ENCODE measurements at regions not wholly inside any gene's neighbourhood (a gene's known extent, or its start where the extent isn't known, plus 50 kb on each side); places are given as distances from the start of the nearest gene placed in this dataset.

GRCh38 chr3:150104564-150104963, 133.9 kb upstream of the PFN2 start:
- Histone ChIP-seq H2BK15ac (ENCODE audit: low read length) (no peak overlapping the region), H2BK12ac (ENCODE audit: low read length) (no peak overlapping the region), H3K27me3 (ENCODE audit: control insufficient read depth in 3 of 3, insufficient read depth in 3 of 3, low read depth in 1 of 3, low read length in 3 of 3) (no peaks in the 10 kb centered on the region), H3K4me1 (ENCODE audit: control insufficient read depth in 2 of 2, insufficient read depth in 1 of 2, low read depth in 1 of 2, low read length in 2 of 2) (peaks cover 16 to 31% of the 10 kb centered on the region in 2 donors), H3K79me1 (ENCODE audit: low read depth, low read length) (no peaks in the 10 kb centered on the region), H3K4ac (ENCODE audit: low read length) (no peak overlapping the region), H3K36me3 (replicated peaks in 1 of 2; ENCODE audit: control insufficient read depth in 2 of 2, insufficient read depth in 2 of 2, low read length in 2 of 2) (no peaks in the 10 kb centered on the region), H3K14ac (ENCODE audit: low read length) (no peak overlapping the region), H3K9ac (ENCODE audit: low read depth, low read length, poor library complexity) (no peak overlapping the region), H2AK5ac (ENCODE audit: low read depth, low read length) (no peak overlapping the region), H3K4me3 (ENCODE audit: low read length in 2 of 2) (no peak overlapping the region), H3K9me3 (replicated peaks in 1 of 2; ENCODE audit: control insufficient read depth in 2 of 2, insufficient read depth in 1 of 2, low read depth in 1 of 2, low read length in 2 of 2) (no peaks in the 10 kb centered on the region), H2BK120ac (ENCODE audit: low read depth, low read length) (no peak overlapping the region), H2AFZ (ENCODE audit: low read length) (no peak overlapping the region), H2BK5ac (ENCODE audit: low read length) (no peak overlapping the region), H4K91ac (ENCODE audit: low read depth, low read length, poor library complexity) (no peak overlapping the region), H3K4me2 (ENCODE audit: insufficient read depth, low read length, poor library complexity, severe bottlenecking) (no peak overlapping the region), H3K18ac (ENCODE audit: low read length) (no peak overlapping the region), H3K23ac (ENCODE audit: low read depth, low read length, poor library complexity) (no peak overlapping the region), H4K8ac (ENCODE audit: low read depth, low read length) (no peak overlapping the region), H3K27ac (replicated peaks; ENCODE audit: low read length) (no peak overlapping the region)
- no CpG with 5 or more reads among the region's 3 CpGs for WGBS, 2 donors (ENCODE audit: extremely low coverage in 2 of 2, insufficient read length in 2 of 2, insufficient replicate concordance in 1 of 2)
- no peak for DNase-seq (ENCODE audit: low spot score)

GRCh38 chr3:150101016-150101415, 130.3 kb upstream of the PFN2 start:
- H3K27ac ChIP-seq (replicated peaks; ENCODE audit: low read length): no peak overlapping the region
- no peaks in the 10 kb centered on the region for H3K79me1 ChIP-seq (ENCODE audit: low read depth, low read length)
- no peak overlapping the region for H2BK15ac ChIP-seq (ENCODE audit: low read length)
- H3K4me1 ChIP-seq (ENCODE audit: control insufficient read depth in 2 of 2, insufficient read depth in 1 of 2, low read depth in 1 of 2, low read length in 2 of 2): peaks cover 9 to 19% of the 10 kb centered on the region in 2 donors
- H3K9ac ChIP-seq (ENCODE audit: low read depth, low read length, poor library complexity): no peak overlapping the region
- H4K91ac ChIP-seq (ENCODE audit: low read depth, low read length, poor library complexity): no peak overlapping the region
- H3K4ac ChIP-seq (ENCODE audit: low read length): no peak overlapping the region
- H2BK120ac ChIP-seq (ENCODE audit: low read depth, low read length): no peak overlapping the region
- no peak overlapping the region for H3K4me3 ChIP-seq (ENCODE audit: low read length in 2 of 2)
- no peak overlapping the region for H3K23ac ChIP-seq (ENCODE audit: low read depth, low read length, poor library complexity)
- no peak overlapping the region for H2BK5ac ChIP-seq (ENCODE audit: low read length)
- H2BK12ac ChIP-seq (ENCODE audit: low read length): no peak overlapping the region
- no peak for DNase-seq (ENCODE audit: low spot score)
- no peak overlapping the region for H3K14ac ChIP-seq (ENCODE audit: low read length)
- no peak overlapping the region for H4K8ac ChIP-seq (ENCODE audit: low read depth, low read length)
- H3K18ac ChIP-seq (ENCODE audit: low read length): no peak overlapping the region
- no peak overlapping the region for H3K4me2 ChIP-seq (ENCODE audit: insufficient read depth, low read length, poor library complexity, severe bottlenecking)
- no peaks in the 10 kb centered on the region for H3K9me3 ChIP-seq (replicated peaks in 1 of 2; ENCODE audit: control insufficient read depth in 2 of 2, insufficient read depth in 1 of 2, low read depth in 1 of 2, low read length in 2 of 2)
- H3K36me3 ChIP-seq (replicated peaks in 1 of 2; ENCODE audit: control insufficient read depth in 2 of 2, insufficient read depth in 2 of 2, low read length in 2 of 2): no peaks in the 10 kb centered on the region
- H2AK5ac ChIP-seq (ENCODE audit: low read depth, low read length): no peak overlapping the region
- no peak overlapping the region for H2AFZ ChIP-seq (ENCODE audit: low read length)
- H3K27me3 ChIP-seq (ENCODE audit: control insufficient read depth in 3 of 3, insufficient read depth in 3 of 3, low read depth in 1 of 3, low read length in 3 of 3): no peaks in the 10 kb centered on the region
- WGBS, 2 donors (ENCODE audit: extremely low coverage in 2 of 2, insufficient read length in 2 of 2, insufficient replicate concordance in 1 of 2): no CpG with 5 or more reads among the region's 1 CpG

DNA sequence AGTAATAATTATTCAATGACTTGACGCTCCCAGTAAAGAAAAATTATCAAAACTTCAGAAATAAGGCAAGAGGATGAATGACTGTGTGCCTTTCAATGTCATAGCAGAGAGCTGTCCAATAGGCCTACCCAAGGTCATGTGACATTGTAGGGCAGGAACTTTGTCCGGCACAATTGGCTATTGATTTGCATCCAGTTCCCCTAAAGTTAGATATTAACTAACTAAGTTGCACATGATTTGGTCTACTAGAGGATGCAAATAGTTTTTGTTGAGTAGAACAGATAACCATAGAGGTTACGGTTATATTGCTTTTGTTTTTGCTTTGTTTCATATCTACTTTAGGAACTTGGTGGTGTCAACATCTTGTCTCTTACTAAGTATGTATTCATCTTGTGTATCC, 127.9 kb upstream of the PFN2 start:
- Histone ChIP-seq H4K91ac (ENCODE audit: low read depth, low read length, poor library complexity) (no peak overlapping the region), H3K36me3 (replicated peaks in 1 of 2; ENCODE audit: control insufficient read depth in 2 of 2, insufficient read depth in 2 of 2, low read length in 2 of 2) (no peaks in the 10 kb centered on the region), H3K27me3 (ENCODE audit: control insufficient read depth in 3 of 3, insufficient read depth in 3 of 3, low read depth in 1 of 3, low read length in 3 of 3) (no peaks in the 10 kb centered on the region), H3K14ac (ENCODE audit: low read length) (no peak overlapping the region), H2BK12ac (ENCODE audit: low read length) (no peak overlapping the region), H3K4ac (ENCODE audit: low read length) (no peak overlapping the region), H2AFZ (ENCODE audit: low read length) (no peak overlapping the region), H4K8ac (ENCODE audit: low read depth, low read length) (no peak overlapping the region), H3K23ac (ENCODE audit: low read depth, low read length, poor library complexity) (no peak overlapping the region), H3K18ac (ENCODE audit: low read length) (no peak overlapping the region), H3K9ac (ENCODE audit: low read depth, low read length, poor library complexity) (no peak overlapping the region), H2BK120ac (ENCODE audit: low read depth, low read length) (no peak overlapping the region), H2BK15ac (ENCODE audit: low read length) (no peak overlapping the region), H3K27ac (replicated peaks; ENCODE audit: low read length) (no peak overlapping the region), H3K9me3 (replicated peaks in 1 of 2; ENCODE audit: control insufficient read depth in 2 of 2, insufficient read depth in 1 of 2, low read depth in 1 of 2, low read length in 2 of 2) (no peaks in the 10 kb centered on the region), H3K4me1 (ENCODE audit: control insufficient read depth in 2 of 2, insufficient read depth in 1 of 2, low read depth in 1 of 2, low read length in 2 of 2) (peaks cover 3 to 15% of the 10 kb centered on the region in 2 donors), H3K4me3 (ENCODE audit: low read length in 2 of 2) (no peak overlapping the region), H2AK5ac (ENCODE audit: low read depth, low read length) (no peak overlapping the region), H3K4me2 (ENCODE audit: insufficient read depth, low read length, poor library complexity, severe bottlenecking) (no peak overlapping the region), H2BK5ac (ENCODE audit: low read length) (no peak overlapping the region), H3K79me1 (ENCODE audit: low read depth, low read length) (no peaks in the 10 kb centered on the region)
- no peak for DNase-seq (ENCODE audit: low spot score)
- no CpG with 5 or more reads among the region's 3 CpGs for WGBS, 2 donors (ENCODE audit: extremely low coverage in 2 of 2, insufficient read length in 2 of 2, insufficient replicate concordance in 1 of 2)

DNA sequence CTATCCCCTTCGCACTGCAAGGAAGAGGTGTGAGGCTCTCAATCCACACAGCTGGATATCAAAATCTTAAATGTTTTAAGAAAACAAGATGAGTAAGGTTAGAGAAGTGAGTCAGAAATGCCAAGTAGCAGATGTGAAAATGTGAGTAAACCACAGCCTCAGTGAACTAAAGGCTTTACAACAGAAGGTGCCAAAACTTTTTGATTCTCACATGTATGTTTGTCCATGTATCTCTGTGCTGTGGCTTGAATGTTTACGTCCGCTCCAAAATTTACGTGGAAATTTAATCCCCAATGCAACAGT, 126.8 kb upstream of the PFN2 start:
- Histone ChIP-seq H3K36me3 (replicated peaks in 1 of 2; ENCODE audit: control insufficient read depth in 2 of 2, insufficient read depth in 2 of 2, low read length in 2 of 2) (no peaks in the 10 kb centered on the region), H3K9ac (ENCODE audit: low read depth, low read length, poor library complexity) (no peak overlapping the region), H4K8ac (ENCODE audit: low read depth, low read length) (no peak overlapping the region), H2AK5ac (ENCODE audit: low read depth, low read length) (no peak overlapping the region), H3K4me2 (ENCODE audit: insufficient read depth, low read length, poor library complexity, severe bottlenecking) (no peak overlapping the region), H2BK120ac (ENCODE audit: low read depth, low read length) (no peak overlapping the region), H3K9me3 (replicated peaks in 1 of 2; ENCODE audit: control insufficient read depth in 2 of 2, insufficient read depth in 1 of 2, low read depth in 1 of 2, low read length in 2 of 2) (no peaks in the 10 kb centered on the region), H3K14ac (ENCODE audit: low read length) (no peak overlapping the region), H3K18ac (ENCODE audit: low read length) (no peak overlapping the region), H2BK5ac (ENCODE audit: low read length) (no peak overlapping the region), H2BK12ac (ENCODE audit: low read length) (no peak overlapping the region), H3K4ac (ENCODE audit: low read length) (no peak overlapping the region), H3K27me3 (ENCODE audit: control insufficient read depth in 3 of 3, insufficient read depth in 3 of 3, low read depth in 1 of 3, low read length in 3 of 3) (no peaks in the 10 kb centered on the region), H3K4me3 (ENCODE audit: low read length in 2 of 2) (no peak overlapping the region), H4K91ac (ENCODE audit: low read depth, low read length, poor library complexity) (no peak overlapping the region), H2BK15ac (ENCODE audit: low read length) (no peak overlapping the region), H3K79me1 (ENCODE audit: low read depth, low read length) (no peaks in the 10 kb centered on the region), H3K23ac (ENCODE audit: low read depth, low read length, poor library complexity) (no peak overlapping the region), H3K4me1 (ENCODE audit: control insufficient read depth in 2 of 2, insufficient read depth in 1 of 2, low read depth in 1 of 2, low read length in 2 of 2) (peaks cover 3 to 15% of the 10 kb centered on the region in 2 donors), H2AFZ (ENCODE audit: low read length) (peak overlapping the region; percentile 25), H3K27ac (replicated peaks; ENCODE audit: low read length) (no peak overlapping the region)
- DNase-seq (ENCODE audit: low spot score): no peak
- no CpG with 5 or more reads among the region's 4 CpGs for WGBS, 2 donors (ENCODE audit: extremely low coverage in 2 of 2, insufficient read length in 2 of 2, insufficient replicate concordance in 1 of 2)
